HepG2 (cell line): ENCODE measurements at regions not wholly inside any gene's neighbourhood (a gene's known extent, or its start where the extent isn't known, plus 50 kb on each side); places are given as distances from the start of the nearest gene placed in this dataset.

Source experiments
- CBX5 ChIP-seq: sonication (generic); formaldehyde crosslinking; IDR thresholded peaks from 2 replicates; pipeline ENCODE4 v1.4.0; 2020; ENCODE audit warnings: missing genetic modification reagents, borderline replicate concordance
- FOXK2 ChIP-seq: fragments of 450-650 bp; IDR thresholded peaks from 2 replicates; pipeline ENCODE4 v1.6.1; 2016

GRCh38 chr18:37964885-37965571 lies 399.4 kb upstream of the CELF4 start:
- TF ChIP-seq FOXK2 (no peak), CBX5 (CRISPR knock-in tag) (no peak)
